ENCODE measurements at regions not wholly inside any gene's neighbourhood (a gene's known extent, or its start where the extent isn't known, plus 50 kb on each side); places are given as distances from the start of the nearest gene placed in this dataset.

- H3K27me3 Mint-ChIP-seq (ENCODE audit: low read depth in 2 of 2) = no peaks in the 10 kb centered on the region
- no peaks in the 10 kb centered on the region for H3K27me3 ChIP-seq (ENCODE audit: control insufficient read depth, insufficient read depth, low read length)
- no peak overlapping the region for H3K4me3 ChIP-seq (ENCODE audit: low read length)
- no peak overlapping the region for H3K27ac Mint-ChIP-seq
- H3K27ac ChIP-seq (ENCODE audit: low read length) = no peak overlapping the region
- no peaks in the 10 kb centered on the region for H3K9me3 ChIP-seq (ENCODE audit: control insufficient read depth, insufficient read depth, low read length)
- no peak for ATAC-seq
- 90% methylated on average over 6 of the region's 6 CpGs for WGBS (ENCODE audit: insufficient coverage)
- intact Hi-C loops (cut with micrococcal nuclease) = no loop called here
- H3K4me1 ChIP-seq (ENCODE audit: control insufficient read depth, insufficient read depth, low read length) = no peaks in the 10 kb centered on the region
- no peak for DNase-seq
- H3K36me3 ChIP-seq (ENCODE audit: control insufficient read depth, insufficient read depth, low read length) = no peaks in the 10 kb centered on the region
- H3K9me3 Mint-ChIP-seq = no peaks in the 10 kb centered on the region
- no peaks in the 10 kb centered on the region for H3K4me1 Mint-ChIP-seq
- no peak for TF ChIP-seq CTCF (IDR thresholded peaks at IDR 0.05)
- H3K4me3 Mint-ChIP-seq = no peak overlapping the region
- no peaks in the 10 kb centered on the region for H3K36me3 Mint-ChIP-seq
Measured at GRCh38 chr2:3112131-3112530, 265.5 kb downstream of the EIPR1 start.

GRCh38 chr2:3110994-3111666, 266.5 kb downstream of the EIPR1 start:
- DNase-seq = no peak
- Mint-ChIP-seq H3K36me3 (no peaks in the 10 kb centered on the region), H3K4me3 (no peak overlapping the region), H3K9me3 (no peaks in the 10 kb centered on the region), H3K27ac (no peak overlapping the region), H3K27me3 (ENCODE audit: low read depth in 2 of 2) (no peaks in the 10 kb centered on the region), H3K4me1 (no peaks in the 10 kb centered on the region)
- Histone ChIP-seq H3K27ac (ENCODE audit: low read length) (no peak overlapping the region), H3K4me3 (ENCODE audit: low read length) (no peak overlapping the region), H3K9me3 (ENCODE audit: control insufficient read depth, insufficient read depth, low read length) (no peaks in the 10 kb centered on the region), H3K4me1 (ENCODE audit: control insufficient read depth, insufficient read depth, low read length) (no peaks in the 10 kb centered on the region), H3K27me3 (ENCODE audit: control insufficient read depth, insufficient read depth, low read length) (no peaks in the 10 kb centered on the region), H3K36me3 (ENCODE audit: control insufficient read depth, insufficient read depth, low read length) (no peaks in the 10 kb centered on the region)
- TF ChIP-seq CTCF (IDR thresholded peaks at IDR 0.05) = no peak
- intact Hi-C loops (cut with micrococcal nuclease) = no loop called here
- 96% methylated on average over 7 of the region's 7 CpGs for WGBS (ENCODE audit: insufficient coverage)
- no peak for ATAC-seq

- no peak overlapping the region for H3K4me3 Mint-ChIP-seq
- WGBS (ENCODE audit: insufficient coverage) = 96% methylated on average over 3 of the region's 3 CpGs
Measured at GRCh38 chr2:3110555-3110954, 267.1 kb downstream of the EIPR1 start.

More at GRCh38 chr2:3110555-3110954, 267.1 kb downstream of the EIPR1 start:
- Mint-ChIP-seq H3K9me3 (no peaks in the 10 kb centered on the region), H3K4me1 (no peaks in the 10 kb centered on the region), H3K36me3 (no peaks in the 10 kb centered on the region), H3K27me3 (ENCODE audit: low read depth in 2 of 2) (no peaks in the 10 kb centered on the region), H3K27ac (no peak overlapping the region)
- no peaks in the 10 kb centered on the region for H3K36me3 ChIP-seq (ENCODE audit: control insufficient read depth, insufficient read depth, low read length)
- TF ChIP-seq CTCF (IDR thresholded peaks at IDR 0.05) = no peak
- no peaks in the 10 kb centered on the region for H3K4me1 ChIP-seq (ENCODE audit: control insufficient read depth, insufficient read depth, low read length)
- intact Hi-C loops (cut with micrococcal nuclease) = no loop called here
- ATAC-seq (no peak), DNase-seq (no peak)
- no peaks in the 10 kb centered on the region for H3K9me3 ChIP-seq (ENCODE audit: control insufficient read depth, insufficient read depth, low read length)
- no peak overlapping the region for H3K4me3 ChIP-seq (ENCODE audit: low read length)
- H3K27ac ChIP-seq (ENCODE audit: low read length) = no peak overlapping the region
- H3K27me3 ChIP-seq (ENCODE audit: control insufficient read depth, insufficient read depth, low read length) = no peaks in the 10 kb centered on the region
